ENCODE measurements at regions not wholly inside any gene's neighbourhood (a gene's known extent, or its start where the extent isn't known, plus 50 kb on each side); places are given as distances from the start of the nearest gene placed in this dataset.

- DNase-seq = no peak
Measured at GRCh38 chr20:60586269-60587050, 628.2 kb downstream of the CDH26 start.

- DNase-seq = no peak
Measured at GRCh38 chr20:60587986-60588385, 629.8 kb downstream of the CDH26 start.

- peak in 1 of 5 experiments; percentile 30 for DNase-seq
Measured at GRCh38 chr20:60589623-60590022, 631.4 kb downstream of the CDH26 start.

- no peak for DNase-seq
Measured at GRCh38 chr20:60591172-60591799, 633.1 kb downstream of the CDH26 start.

- no peak for DNase-seq
Measured at GRCh38 chr20:60598528-60598927, 640.3 kb downstream of the CDH26 start.

- DNase-seq = no peak
Measured at GRCh38 chr20:60599381-60599780, 641.2 kb downstream of the CDH26 start.

GRCh38 chr20:60600036-60600435, 641.8 kb downstream of the CDH26 start:
- no peak for DNase-seq

- DNase-seq = no peak
Measured at GRCh38 chr20:60624066-60624465, 628.0 kb upstream of the CDH4 start.

- DNase-seq = no peak
Measured at GRCh38 chr20:60627751-60628565, 624.1 kb upstream of the CDH4 start.

- DNase-seq = no peak
Measured at GRCh38 chr20:60628749-60629148, 623.3 kb upstream of the CDH4 start.

- DNase-seq = no peak
Measured at GRCh38 chr20:60629206-60629605, 622.9 kb upstream of the CDH4 start.

GRCh38 chr20:60630609-60631008, 621.5 kb upstream of the CDH4 start:
- DNase-seq = no peak

- DNase-seq = no peak
Measured at GRCh38 chr20:60631585-60632287, 620.3 kb upstream of the CDH4 start.

- DNase-seq = no peak
Measured at GRCh38 chr20:60632391-60633262, 619.4 kb upstream of the CDH4 start.

GRCh38 chr20:60634491-60635172, 617.4 kb upstream of the CDH4 start:
- DNase-seq = no peak

GRCh38 chr20:60636417-60636816, 615.6 kb upstream of the CDH4 start:
- DNase-seq = no peak

- no peak for DNase-seq
Measured at GRCh38 chr20:60637801-60638200, 614.3 kb upstream of the CDH4 start.

- no peak for DNase-seq
Measured at GRCh38 chr20:60638430-60639098, 613.5 kb upstream of the CDH4 start.

GRCh38 chr20:60641879-60642447, 610.1 kb upstream of the CDH4 start:
- DNase-seq = no peak

- no peak for DNase-seq
Measured at GRCh38 chr20:60642541-60642940, 609.5 kb upstream of the CDH4 start.

All from T-helper 2 cell (primary cell).